Cardiac muscle cell (in vitro differentiated cells and primary cell): ENCODE measurements at regions not wholly inside any gene's neighbourhood (a gene's known extent, or its start where the extent isn't known, plus 50 kb on each side); places are given as distances from the start of the nearest gene placed in this dataset.
"Not testable (repeated sequence)": the region's sequence is repeated elsewhere in the genome, so short reads cannot be mapped to it uniquely, and the experiment has no call there.

Experiments used
- DNase-seq, 2 donors: peaks; one replicate each; pipeline versions ENCODE4 v3.0.0 to v3.0.0-alpha.2; 2010 to 2017; ENCODE audit warnings: low read depth in 1 of 2, low spot score in 1 of 2
- H3K27ac ChIP-seq: fragments of 200-600 bp; sonication (generic); 2 replicates; pipeline ENCODE4 v1.5.1; 2016
- H3K27me3 ChIP-seq: fragments of 200-600 bp; sonication (generic); 2 replicates; pipeline ENCODE4 v1.6.0; 2016; ENCODE audit warnings: control low read depth
- H3K36me3 ChIP-seq: fragments of 200-600 bp; sonication (generic); 2 replicates; pipeline ENCODE4 v1.5.1; 2016; ENCODE audit warnings: control low read depth
- H3K4me1 ChIP-seq: fragments of 200-600 bp; sonication (generic); 2 replicates; pipeline ENCODE4 v1.8.1; 2017; ENCODE audit warnings: low read depth, mild to moderate bottlenecking, mixed run types
- H3K4me3 ChIP-seq: fragments of 200-600 bp; sonication (generic); 2 replicates; pipeline ENCODE4 v1.5.1; 2016; ENCODE audit warnings: mild to moderate bottlenecking
- H3K9me3 ChIP-seq: fragments of 200-600 bp; sonication (generic); 2 replicates; pipeline ENCODE4 v1.5.1; 2017; ENCODE audit warnings: low read depth, mild to moderate bottlenecking, control low read depth
- TF ChIP-seq, protein P1 (sequence below): IDR thresholded peaks from 2 replicates; pipeline ENCODE4 v1.5.1; 2012; ENCODE audit warnings: low read depth, mild to moderate bottlenecking, low read length

DNA sequence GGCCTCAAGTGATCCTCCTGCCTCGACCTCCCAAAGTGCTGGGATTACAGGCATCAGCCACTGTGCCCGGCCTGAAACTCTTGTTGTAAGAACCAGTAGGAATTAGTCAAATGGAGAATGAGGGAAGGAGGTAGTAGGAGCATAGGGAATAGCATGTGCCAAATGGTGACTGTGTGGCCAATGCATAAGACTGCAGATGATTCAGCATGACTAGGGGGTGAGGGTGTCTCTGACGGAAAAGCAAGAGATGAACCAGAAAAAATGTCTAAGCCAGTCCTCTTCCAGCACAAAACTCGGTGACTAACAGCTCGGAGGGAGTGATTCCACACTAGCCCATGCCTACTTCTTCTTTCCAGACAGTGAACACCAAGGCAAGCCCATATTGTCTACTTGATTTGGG, 58.2 kb upstream of the DUSP21 start:
- no peak overlapping the region for H3K4me3 ChIP-seq
- no peaks in the 10 kb centered on the region for H3K9me3 ChIP-seq
- H3K4me1 ChIP-seq = no peaks in the 10 kb centered on the region
- peak in 1 of 2 donors; percentile 28 for DNase-seq
- TF ChIP-seq, protein P1, sequence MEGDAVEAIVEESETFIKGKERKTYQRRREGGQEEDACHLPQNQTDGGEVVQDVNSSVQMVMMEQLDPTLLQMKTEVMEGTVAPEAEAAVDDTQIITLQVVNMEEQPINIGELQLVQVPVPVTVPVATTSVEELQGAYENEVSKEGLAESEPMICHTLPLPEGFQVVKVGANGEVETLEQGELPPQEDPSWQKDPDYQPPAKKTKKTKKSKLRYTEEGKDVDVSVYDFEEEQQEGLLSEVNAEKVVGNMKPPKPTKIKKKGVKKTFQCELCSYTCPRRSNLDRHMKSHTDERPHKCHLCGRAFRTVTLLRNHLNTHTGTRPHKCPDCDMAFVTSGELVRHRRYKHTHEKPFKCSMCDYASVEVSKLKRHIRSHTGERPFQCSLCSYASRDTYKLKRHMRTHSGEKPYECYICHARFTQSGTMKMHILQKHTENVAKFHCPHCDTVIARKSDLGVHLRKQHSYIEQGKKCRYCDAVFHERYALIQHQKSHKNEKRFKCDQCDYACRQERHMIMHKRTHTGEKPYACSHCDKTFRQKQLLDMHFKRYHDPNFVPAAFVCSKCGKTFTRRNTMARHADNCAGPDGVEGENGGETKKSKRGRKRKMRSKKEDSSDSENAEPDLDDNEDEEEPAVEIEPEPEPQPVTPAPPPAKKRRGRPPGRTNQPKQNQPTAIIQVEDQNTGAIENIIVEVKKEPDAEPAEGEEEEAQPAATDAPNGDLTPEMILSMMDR = no peak
- H3K27ac ChIP-seq = no peak overlapping the region
- no peaks in the 10 kb centered on the region for H3K36me3 ChIP-seq
- H3K27me3 ChIP-seq = no peaks in the 10 kb centered on the region

DNA sequence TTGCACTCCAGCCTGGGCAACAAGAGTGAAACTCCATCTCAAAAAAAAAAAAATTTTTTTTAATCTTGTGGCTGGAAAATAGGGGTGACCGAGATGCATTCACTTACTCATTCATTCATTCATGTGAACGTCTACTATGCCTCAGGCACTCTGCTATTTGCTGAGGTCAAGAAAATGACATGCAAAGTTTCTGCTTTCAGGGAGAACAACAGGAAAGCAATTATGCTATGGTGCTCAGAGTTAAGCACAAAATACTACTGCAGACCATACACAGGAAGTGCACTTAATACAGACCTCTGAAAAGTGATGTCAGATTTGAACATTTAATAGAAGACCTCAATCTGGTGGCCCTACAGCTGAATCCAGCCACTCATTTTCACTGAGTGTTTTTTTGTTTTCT, 59.6 kb upstream of the DUSP21 start:
- no peaks in the 10 kb centered on the region for H3K36me3 ChIP-seq
- no peak overlapping the region for H3K4me3 ChIP-seq
- no peaks in the 10 kb centered on the region for H3K4me1 ChIP-seq
- no peaks in the 10 kb centered on the region for H3K9me3 ChIP-seq
- no peaks in the 10 kb centered on the region for H3K27me3 ChIP-seq
- TF ChIP-seq, protein P1 = no peak
- no peak overlapping the region for H3K27ac ChIP-seq
- DNase-seq = no peak

DNA sequence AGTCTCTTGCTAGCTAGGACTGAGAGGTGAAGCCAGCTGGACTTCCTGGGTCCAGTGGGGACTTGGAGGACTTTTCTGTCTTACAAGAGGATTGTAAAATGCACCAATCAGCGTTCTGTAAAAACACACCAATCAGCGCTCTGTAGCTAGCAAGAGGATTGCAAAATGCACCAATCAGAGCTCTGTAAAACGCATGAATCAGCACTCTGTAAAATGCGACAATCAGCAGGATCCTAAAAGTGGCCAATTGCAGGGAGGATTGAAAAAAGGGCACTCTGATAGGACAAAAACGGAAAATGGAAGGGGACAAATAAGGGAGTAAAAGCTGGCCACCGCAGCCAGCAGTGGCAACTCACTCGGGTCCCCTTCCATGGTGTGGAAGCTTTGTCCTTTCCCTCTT, 65.6 kb upstream of the DUSP21 start:
- DNase-seq = no peak
- TF ChIP-seq, protein P1 = no peak
- no peaks in the 10 kb centered on the region for H3K36me3 ChIP-seq
- H3K27ac ChIP-seq = no peak overlapping the region
- no peaks in the 10 kb centered on the region for H3K27me3 ChIP-seq
- no peaks in the 10 kb centered on the region for H3K4me1 ChIP-seq
- no peak overlapping the region for H3K4me3 ChIP-seq
- no peaks in the 10 kb centered on the region for H3K9me3 ChIP-seq

DNA sequence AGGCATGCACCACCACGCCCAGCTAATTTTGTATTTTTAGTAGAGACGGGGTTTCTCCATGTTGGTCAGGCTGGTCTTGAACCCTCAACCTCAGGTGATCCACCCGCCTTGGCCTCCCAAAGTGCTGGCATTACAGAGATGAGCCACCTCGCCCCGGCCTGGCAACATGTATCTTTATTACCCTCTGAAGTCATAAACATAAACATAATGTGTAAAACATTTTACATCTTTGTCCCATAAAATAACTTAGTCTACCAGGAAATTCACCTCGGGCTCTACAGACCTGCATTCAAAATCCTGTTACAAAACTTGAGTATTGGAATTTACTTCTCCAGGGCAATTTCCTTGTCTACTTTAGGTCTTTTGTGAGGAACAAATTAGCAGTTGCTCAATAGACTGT, 68.1 kb upstream of the DUSP21 start:
- Histone ChIP-seq H3K27ac (no peak overlapping the region), H3K9me3 (no peaks in the 10 kb centered on the region), H3K36me3 (no peaks in the 10 kb centered on the region), H3K4me1 (no peaks in the 10 kb centered on the region), H3K27me3 (no peaks in the 10 kb centered on the region), H3K4me3 (no peak overlapping the region)
- TF ChIP-seq, protein P1 = no peak
- DNase-seq = no peak

DNA sequence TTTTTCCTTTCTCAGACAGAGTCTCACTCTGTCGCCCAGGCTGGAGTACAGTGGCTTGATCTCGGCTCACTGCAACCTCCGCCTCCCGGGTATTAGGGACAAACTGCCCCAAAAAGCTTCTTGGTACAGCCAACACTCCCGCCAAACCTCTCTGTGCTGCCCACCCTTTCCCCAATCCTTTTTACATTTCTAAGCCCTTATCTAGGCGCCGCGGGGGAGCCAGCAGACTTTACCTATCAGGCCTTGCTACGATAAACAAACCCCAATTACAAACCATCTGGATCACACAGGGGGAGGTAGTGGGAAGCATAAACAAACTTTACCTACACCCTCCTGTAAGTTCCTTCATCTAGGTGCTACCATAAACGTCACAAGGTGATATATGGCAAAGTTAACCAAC, 69.8 kb upstream of the DUSP21 start:
- H3K36me3 ChIP-seq, H3K27me3 ChIP-seq, H3K9me3 ChIP-seq, H3K27ac ChIP-seq, H3K4me3 ChIP-seq, H3K4me1 ChIP-seq, DNase-seq: not testable (repeated sequence)

DNA sequence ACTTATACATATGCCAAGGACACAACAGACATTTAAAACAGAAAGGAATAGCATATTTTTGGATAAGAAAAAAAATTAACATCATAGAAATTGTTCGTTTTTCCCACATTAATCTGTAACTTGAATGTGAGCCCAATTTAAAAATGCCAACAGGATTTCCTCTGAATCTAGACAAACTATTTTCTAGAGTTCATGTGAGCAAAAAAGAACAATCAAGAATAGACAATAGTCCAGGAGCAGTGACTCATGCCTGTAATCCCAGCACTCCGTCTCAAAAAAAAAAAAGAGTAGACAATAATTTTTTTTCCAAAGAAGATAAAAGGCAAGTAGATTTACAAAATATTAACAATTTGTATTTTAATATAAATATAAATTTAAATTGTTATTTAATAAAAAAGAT, 73.7 kb upstream of the DUSP21 start:
- TF ChIP-seq, protein P1 = no peak
- no peaks in the 10 kb centered on the region for H3K27me3 ChIP-seq
- no peak for DNase-seq
- no peaks in the 10 kb centered on the region for H3K4me1 ChIP-seq
- H3K36me3 ChIP-seq = no peaks in the 10 kb centered on the region
- H3K27ac ChIP-seq = no peak overlapping the region
- H3K9me3 ChIP-seq = no peaks in the 10 kb centered on the region
- H3K4me3 ChIP-seq = no peak overlapping the region
